Central memory CD8-positive, alpha-beta T cell (primary cell): ENCODE measurements at regions not wholly inside any gene's neighbourhood (a gene's known extent, or its start where the extent isn't known, plus 50 kb on each side); places are given as distances from the start of the nearest gene placed in this dataset.

Experiments
- ATAC-seq: fragments of 150-1000 bp; cut with Tn5 transposase; replicated peaks from 2 replicates; pipeline ENCODE4 v1.10.0; 2022; ENCODE audit warnings: mild to moderate bottlenecking, moderate FRiP score, moderate number of reproducible peaks; ENCODE audit not compliant: poor library complexity, severe bottlenecking; ENCODE audit errors: extremely low read depth
- DNase-seq, 2 donors: peaks; one replicate each; pipeline ENCODE4 v3.0.0; 2021; ENCODE audit warnings: low spot score in 2 of 2
- H3K27ac Mint-ChIP-seq: one replicate; pipeline ENCODE4 v1.8.0; 2022; ENCODE audit warnings: low read depth, mild to moderate bottlenecking, moderate library complexity, mixed read lengths
- H3K27me3 Mint-ChIP-seq: one replicate; pipeline ENCODE4 v1.8.0; 2022; ENCODE audit warnings: mixed read lengths
- H3K36me3 Mint-ChIP-seq: one replicate; pipeline ENCODE4 v1.8.0; 2022; ENCODE audit warnings: mild to moderate bottlenecking, moderate library complexity, mixed read lengths; ENCODE audit not compliant: insufficient read depth
- H3K4me1 Mint-ChIP-seq: one replicate; pipeline ENCODE4 v1.8.0; 2022; ENCODE audit warnings: mixed read lengths
- H3K4me3 Mint-ChIP-seq: one replicate; pipeline ENCODE4 v1.8.0; 2022; ENCODE audit warnings: mild to moderate bottlenecking, moderate library complexity, mixed read lengths
- H3K9me3 Mint-ChIP-seq: one replicate; pipeline ENCODE4 v1.8.0; 2022; ENCODE audit warnings: mixed read lengths

- Mint-ChIP-seq H3K27me3 (no peaks in the 10 kb centered on the region), H3K9me3 (no peaks in the 10 kb centered on the region), H3K4me1 (no peaks in the 10 kb centered on the region), H3K27ac (no peak overlapping the region), H3K36me3 (peaks cover 2% of the 10 kb centered on the region), H3K4me3 (no peak overlapping the region)
- DNase-seq = no peak
- no peak for ATAC-seq
Measured at GRCh38 chr18:78113136-78113939, 863.7 kb downstream of the GALR1 start.

GRCh38 chr18:78113940-78114251, 864.2 kb downstream of the GALR1 start:
- H3K27me3 Mint-ChIP-seq = no peaks in the 10 kb centered on the region
- H3K36me3 Mint-ChIP-seq = peaks cover 2% of the 10 kb centered on the region
- H3K4me1 Mint-ChIP-seq = no peaks in the 10 kb centered on the region
- ATAC-seq (no peak), DNase-seq (no peak)
- H3K27ac Mint-ChIP-seq = no peak overlapping the region
- H3K4me3 Mint-ChIP-seq = no peak overlapping the region
- no peaks in the 10 kb centered on the region for H3K9me3 Mint-ChIP-seq

- peaks cover 2% of the 10 kb centered on the region for H3K36me3 Mint-ChIP-seq
- H3K27me3 Mint-ChIP-seq = no peaks in the 10 kb centered on the region
- H3K27ac Mint-ChIP-seq = no peak overlapping the region
- H3K9me3 Mint-ChIP-seq = peaks cover 10% of the 10 kb centered on the region
- ATAC-seq (no peak), DNase-seq (no peak)
- H3K4me1 Mint-ChIP-seq = no peaks in the 10 kb centered on the region
- H3K4me3 Mint-ChIP-seq = no peak overlapping the region
Measured at GRCh38 chr18:78115896-78116561, 863.6 kb upstream of the SALL3 start.

DNA sequence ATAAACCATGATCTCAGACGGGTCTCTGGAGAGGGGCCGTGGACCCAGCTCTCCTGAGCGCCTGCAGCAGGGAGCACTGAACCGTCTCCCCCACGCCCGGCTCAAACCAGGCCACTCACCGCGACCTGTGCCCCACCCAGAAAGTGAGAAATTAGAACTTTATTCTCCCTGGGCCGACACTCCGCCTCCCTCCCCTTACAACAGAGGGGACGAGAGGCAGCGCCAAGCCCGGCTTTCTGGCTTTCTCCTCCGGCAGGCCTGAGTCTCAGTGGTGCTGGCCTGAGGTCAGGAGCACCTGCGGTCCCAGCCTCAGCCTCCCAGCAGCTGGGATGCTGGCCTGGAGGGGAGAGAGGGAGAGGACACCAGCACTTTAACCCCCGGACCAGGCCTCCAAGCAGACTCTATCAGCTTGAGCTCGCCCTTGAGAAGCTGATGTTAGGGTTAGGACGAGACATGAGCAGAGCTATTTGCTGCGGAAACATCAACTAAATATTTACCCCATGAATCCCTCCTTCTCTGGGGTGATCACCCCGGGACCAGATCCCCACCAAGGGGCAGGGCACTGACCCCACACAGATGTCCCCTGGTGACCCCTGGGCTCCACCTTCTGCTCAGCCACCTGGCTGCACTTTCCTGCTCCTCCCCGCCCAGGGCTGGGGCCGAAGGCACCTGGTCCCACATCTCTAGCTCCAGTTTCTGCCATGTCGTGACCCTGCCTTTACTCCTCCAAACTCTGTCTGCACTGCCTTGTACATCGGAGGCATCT, 856.3 kb upstream of the SALL3 start:
- Mint-ChIP-seq H3K27ac (no peak overlapping the region), H3K4me1 (no peaks in the 10 kb centered on the region), H3K9me3 (peaks cover 21% of the 10 kb centered on the region), H3K36me3 (no peaks in the 10 kb centered on the region), H3K27me3 (no peaks in the 10 kb centered on the region), H3K4me3 (no peak overlapping the region)
- ATAC-seq (no peak), DNase-seq (no peak)

DNA sequence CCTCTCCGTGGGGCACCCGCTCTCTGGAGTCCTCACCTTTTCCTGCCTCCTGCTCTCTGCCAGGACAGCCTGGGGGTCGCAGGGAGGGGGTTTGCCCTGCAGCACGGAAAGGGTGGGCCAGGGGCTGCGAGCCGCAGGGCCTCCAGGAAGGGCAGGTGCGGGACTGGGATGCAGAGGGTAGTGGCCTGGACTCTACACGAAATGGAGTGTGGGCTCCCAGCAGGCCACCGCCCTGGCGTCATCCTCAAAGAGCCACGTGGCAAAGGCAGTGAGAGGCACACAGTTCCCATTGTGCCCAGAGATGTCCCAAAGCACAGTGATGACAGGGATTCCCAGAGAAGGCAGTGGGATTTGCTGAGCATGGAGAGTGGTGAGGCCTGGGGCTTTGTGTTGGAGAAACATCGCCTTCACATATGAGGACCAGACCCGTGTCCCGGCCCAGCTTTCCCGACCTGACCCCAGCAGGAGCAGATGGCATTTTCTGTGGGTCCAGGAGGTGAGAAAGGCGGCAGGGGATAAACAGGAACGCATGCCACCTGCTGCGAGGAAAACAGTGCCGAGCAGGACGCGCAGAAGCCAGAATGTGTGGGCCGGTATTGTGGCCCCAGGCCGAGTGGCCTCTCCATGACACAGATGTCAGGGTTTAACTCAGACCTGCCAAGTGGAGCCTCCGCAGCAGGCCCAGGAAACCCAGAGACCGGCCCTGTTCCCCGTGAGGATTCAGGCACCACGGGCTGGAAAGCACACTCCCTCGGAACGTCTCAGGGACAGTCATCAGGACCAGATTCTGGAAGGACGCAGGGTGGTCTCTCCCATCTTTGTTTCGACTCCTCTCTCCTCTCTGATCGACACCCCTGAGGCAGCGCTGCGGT, 855.5 kb upstream of the SALL3 start:
- Mint-ChIP-seq H3K27me3 (no peaks in the 10 kb centered on the region), H3K27ac (no peak overlapping the region), H3K4me3 (no peak overlapping the region), H3K36me3 (no peaks in the 10 kb centered on the region), H3K9me3 (peaks cover 21% of the 10 kb centered on the region), H3K4me1 (no peaks in the 10 kb centered on the region)
- ATAC-seq = no peak
- no peak for DNase-seq

GRCh38 chr18:78125206-78125896, 854.3 kb upstream of the SALL3 start:
- Mint-ChIP-seq H3K4me1 (no peaks in the 10 kb centered on the region), H3K36me3 (no peaks in the 10 kb centered on the region), H3K4me3 (no peak overlapping the region), H3K27me3 (peaks cover 5% of the 10 kb centered on the region), H3K27ac (no peak overlapping the region), H3K9me3 (peaks cover 11% of the 10 kb centered on the region)
- ATAC-seq (no peak), DNase-seq (no peak)

DNA sequence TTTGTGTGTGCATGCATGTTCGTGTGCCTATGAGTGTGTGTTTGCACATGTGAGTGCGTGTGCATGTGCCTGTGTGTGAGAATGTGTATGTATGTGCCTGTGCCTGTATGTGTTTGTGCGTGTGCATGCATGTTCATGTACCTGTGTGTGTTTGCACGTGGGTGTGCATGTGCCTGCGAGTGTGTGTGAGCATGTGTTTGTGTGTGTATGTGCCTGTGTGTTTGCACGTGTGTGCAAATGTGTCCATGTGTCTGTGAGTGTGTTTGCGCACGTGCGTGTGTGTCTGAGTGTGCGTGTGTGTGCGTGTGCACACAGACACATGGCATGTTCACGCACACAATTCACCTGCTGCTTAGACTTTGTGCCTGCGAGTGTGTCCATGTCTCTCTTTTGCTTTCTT, 853.5 kb upstream of the SALL3 start:
- peaks cover 11% of the 10 kb centered on the region for H3K9me3 Mint-ChIP-seq
- no peak overlapping the region for H3K4me3 Mint-ChIP-seq
- no peak overlapping the region for H3K27ac Mint-ChIP-seq
- no peaks in the 10 kb centered on the region for H3K4me1 Mint-ChIP-seq
- DNase-seq (no peak), ATAC-seq (no peak)
- peaks cover 12% of the 10 kb centered on the region for H3K27me3 Mint-ChIP-seq
- no peaks in the 10 kb centered on the region for H3K36me3 Mint-ChIP-seq

DNA sequence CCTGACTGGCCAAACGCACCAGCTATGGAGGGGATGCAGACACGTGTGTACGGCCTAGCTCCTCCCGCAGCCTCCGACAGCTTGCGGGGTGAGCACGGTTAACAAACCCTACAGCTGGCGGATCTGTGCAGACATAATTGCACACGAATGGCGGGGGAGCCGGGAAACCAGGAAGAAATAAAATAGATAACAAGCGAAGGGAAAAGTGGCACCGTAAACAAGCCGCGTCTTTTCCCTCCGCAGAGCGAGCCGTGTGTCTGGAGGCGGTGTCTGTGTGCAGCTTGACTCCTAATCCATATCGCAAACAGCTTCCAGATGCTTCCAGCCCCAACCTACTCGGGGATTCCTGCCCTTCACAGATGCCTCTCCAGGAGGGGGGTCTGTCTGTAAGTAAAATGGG, 853.1 kb upstream of the SALL3 start:
- Mint-ChIP-seq H3K36me3 (no peaks in the 10 kb centered on the region), H3K27ac (no peak overlapping the region), H3K4me1 (no peaks in the 10 kb centered on the region), H3K9me3 (peaks cover 11% of the 10 kb centered on the region), H3K27me3 (peaks cover 14% of the 10 kb centered on the region), H3K4me3 (no peak overlapping the region)
- DNase-seq = no peak
- no peak for ATAC-seq

GRCh38 chr18:78127041-78127440, 852.6 kb upstream of the SALL3 start:
- peaks cover 11% of the 10 kb centered on the region for H3K9me3 Mint-ChIP-seq
- no peaks in the 10 kb centered on the region for H3K4me1 Mint-ChIP-seq

GRCh38 chr18:78128004-78128403, 851.6 kb upstream of the SALL3 start:
- no peak overlapping the region for H3K4me3 Mint-ChIP-seq
- H3K9me3 Mint-ChIP-seq = peaks cover 11% of the 10 kb centered on the region
- H3K4me1 Mint-ChIP-seq = no peaks in the 10 kb centered on the region
- ATAC-seq (no peak), DNase-seq (no peak)
- H3K27ac Mint-ChIP-seq = no peak overlapping the region
- no peaks in the 10 kb centered on the region for H3K36me3 Mint-ChIP-seq
- H3K27me3 Mint-ChIP-seq = peaks cover 14% of the 10 kb centered on the region

More at GRCh38 chr18:78127041-78127440, 852.6 kb upstream of the SALL3 start:
- H3K36me3 Mint-ChIP-seq = no peaks in the 10 kb centered on the region
- no peak for ATAC-seq
- DNase-seq = no peak
- H3K4me3 Mint-ChIP-seq = no peak overlapping the region
- H3K27ac Mint-ChIP-seq = no peak overlapping the region
- H3K27me3 Mint-ChIP-seq = peaks cover 14% of the 10 kb centered on the region

- ATAC-seq = no peak
- H3K36me3 Mint-ChIP-seq = no peaks in the 10 kb centered on the region
Measured at GRCh38 chr18:78129260-78129659, 850.4 kb upstream of the SALL3 start.

More at GRCh38 chr18:78129260-78129659, 850.4 kb upstream of the SALL3 start:
- DNase-seq = no peak
- Mint-ChIP-seq H3K9me3 (peaks cover 11% of the 10 kb centered on the region), H3K4me1 (no peaks in the 10 kb centered on the region), H3K4me3 (no peak overlapping the region), H3K27me3 (peaks cover 14% of the 10 kb centered on the region), H3K27ac (no peak overlapping the region)
